IMR-90 (cell line): ENCODE measurements at regions not wholly inside any gene's neighbourhood (a gene's known extent, or its start where the extent isn't known, plus 50 kb on each side); places are given as distances from the start of the nearest gene placed in this dataset.

Experiments used
- ATAC-seq: fragments of 200-7000 bp; cut with Tn5 transposase; 2 replicates; pipeline ENCODE4 v1.9.1; 2020; ENCODE audit warnings: low read depth, mild to moderate bottlenecking, moderate library complexity
- BruUV-seq: library from RNA; stranded (reverse); fragments of 400-500 nt; replicated peaks from 2 replicates; lab custom pipeline; 2021; lab: Mats Ljungman, UMichigan
- CTCF ChIA-PET: fragments of 300-600 bp; formaldehyde crosslinking; extraction: SDS; loops from one replicate; lab custom pipeline; 2021; ENCODE audit warnings: antibody characterized with exemption; lab: Yijun Ruan, JAX
- POLR2A ChIA-PET: fragments of 300-600 bp; sonication (Branson Sonifier 250); formaldehyde crosslinking; loops from one replicate; lab custom pipeline; 2022; ENCODE audit warnings: antibody characterized with exemption; ENCODE audit not compliant: unreplicated experiment; lab: Charles Lee
- DNase-seq: peaks from one replicate; pipeline ENCODE4 v3.0.0; 2013
- H2AFZ ChIP-seq: replicated peaks from 2 replicates; pipeline ENCODE3; 2013; ENCODE audit warnings: low read length, mild to moderate bottlenecking; ENCODE audit not compliant: poor library complexity
- H2AK5ac ChIP-seq: 2 replicates; pipeline ENCODE4 v1.6.1; 2013; ENCODE audit warnings: low read depth, low read length, inconsistent platforms
- H2AK9ac ChIP-seq: replicated peaks from 2 replicates; pipeline ENCODE3; 2013; ENCODE audit warnings: mild to moderate bottlenecking, low read depth, low read length, moderate library complexity; ENCODE audit not compliant: poor library complexity
- H2BK120ac ChIP-seq: 2 replicates; pipeline ENCODE4 v1.6.1; 2013; ENCODE audit warnings: low read depth, low read length, inconsistent platforms
- H2BK15ac ChIP-seq: 3 replicates; pipeline ENCODE4 v1.6.1; 2013; ENCODE audit warnings: low read depth, low read length, inconsistent platforms
- H2BK20ac ChIP-seq: 2 replicates; pipeline ENCODE4 v1.6.1; 2013; ENCODE audit warnings: low read depth, mild to moderate bottlenecking, inconsistent platforms, low read length, moderate library complexity
- H2BK5ac ChIP-seq: 2 replicates; pipeline ENCODE4 v1.6.1; 2013; ENCODE audit warnings: mild to moderate bottlenecking, low read depth, low read length, inconsistent platforms; ENCODE audit not compliant: poor library complexity, severe bottlenecking
- H3K14ac ChIP-seq: replicated peaks from 2 replicates; pipeline ENCODE4 v1.6.1; 2013; ENCODE audit warnings: low read depth, low read length, inconsistent platforms
- H3K18ac ChIP-seq: 2 replicates; pipeline ENCODE4 v1.6.1; 2013; ENCODE audit warnings: low read depth, low read length, control low read depth
- H3K23ac ChIP-seq: 2 replicates; pipeline ENCODE4 v1.6.1; 2013; ENCODE audit warnings: low read depth, low read length, inconsistent platforms
- H3K27ac ChIP-seq: 2 replicates; pipeline ENCODE4 v1.5.1; 2013; ENCODE audit warnings: mild to moderate bottlenecking, control low read depth, low read length; ENCODE audit not compliant: insufficient read depth
- H3K27me3 ChIP-seq: 2 replicates; pipeline ENCODE4 v1.6.1; 2013; ENCODE audit warnings: low read length; ENCODE audit not compliant: control insufficient read depth, insufficient read depth
- H3K36me3 ChIP-seq: 2 replicates; pipeline ENCODE4 v1.6.1; 2013; ENCODE audit warnings: low read length, mixed read lengths; ENCODE audit not compliant: control insufficient read depth, insufficient read depth
- H3K4ac ChIP-seq: 2 replicates; pipeline ENCODE4 v1.6.1; 2013; ENCODE audit warnings: low read depth, low read length, inconsistent platforms
- H3K4me1 ChIP-seq: 2 replicates; pipeline ENCODE4 v1.6.1; 2013; ENCODE audit warnings: low read length, mixed read lengths; ENCODE audit not compliant: control insufficient read depth, insufficient read depth
- H3K4me2 ChIP-seq: 2 replicates; pipeline ENCODE4 v1.6.1; 2013; ENCODE audit warnings: low read depth, mild to moderate bottlenecking, control low read depth, low read length, moderate library complexity
- H3K4me3 ChIP-seq: 2 replicates; pipeline ENCODE4 v1.5.1; 2013; ENCODE audit warnings: low read depth, mild to moderate bottlenecking, control low read depth, low read length, moderate library complexity; ENCODE audit not compliant: insufficient read depth
- H3K56ac ChIP-seq: 2 replicates; pipeline ENCODE4 v1.6.1; 2013; ENCODE audit warnings: low read length, inconsistent platforms; ENCODE audit not compliant: insufficient read depth; ENCODE audit errors: extremely low read depth
- H3K79me1 ChIP-seq, 2 experiments: 2 replicates each; pipeline ENCODE4 v1.6.1; 2013; ENCODE audit warnings: low read length in 2 of 2, inconsistent platforms in 1 of 2, low read depth in 1 of 2
- H3K9ac ChIP-seq: 2 replicates; pipeline ENCODE4 v1.6.1; 2013; ENCODE audit warnings: low read depth, low read length, control low read depth
- H3K9me1 ChIP-seq: 2 replicates; pipeline ENCODE4 v1.6.1; 2013; ENCODE audit warnings: low read length, inconsistent platforms; ENCODE audit not compliant: insufficient read depth
- H3K9me3 ChIP-seq: 2 replicates; pipeline ENCODE4 v1.6.1; 2013; ENCODE audit warnings: low read length; ENCODE audit not compliant: control insufficient read depth, insufficient read depth
- H4K20me1 ChIP-seq: 2 replicates; pipeline ENCODE4 v1.6.1; 2013; ENCODE audit warnings: low read length, inconsistent platforms; ENCODE audit not compliant: insufficient read depth
- H4K5ac ChIP-seq: 2 replicates; pipeline ENCODE4 v1.6.1; 2013; ENCODE audit warnings: mild to moderate bottlenecking, low read depth, low read length, control low read depth
- H4K8ac ChIP-seq, 2 experiments: 2 replicates each; pipeline ENCODE4 v1.6.1; 2013; ENCODE audit warnings: low read depth in 2 of 2, low read length in 2 of 2, control low read depth in 1 of 2, inconsistent platforms in 1 of 2
- H4K91ac ChIP-seq: 2 replicates; pipeline ENCODE4 v1.6.1; 2013; ENCODE audit warnings: low read depth, low read length, inconsistent platforms; ENCODE audit not compliant: insufficient read depth
- BHLHE40 ChIP-seq: fragments of 150-350 bp; IDR thresholded peaks from 2 replicates; pipeline ENCODE4 v1.6.1; 2016; ENCODE audit warnings: mild to moderate bottlenecking, low read depth, low read length
- CEBPB ChIP-seq: IDR thresholded peaks from 2 replicates; pipeline ENCODE4 v1.6.1; 2012; ENCODE audit warnings: low read depth, low read length, improper control_type of control experiment
- CTCF ChIP-seq: conservative IDR thresholded peaks from 2 replicates; pipeline ENCODE4 v1.5.1; 2012; ENCODE audit warnings: mild to moderate bottlenecking, low read depth, low read length, improper control_type of control experiment
- ELK1 ChIP-seq: fragments of 150-350 bp; IDR thresholded peaks from 2 replicates; pipeline ENCODE4 v1.6.1; 2016; ENCODE audit warnings: low read depth, mild to moderate bottlenecking, low read length, moderate library complexity, borderline replicate concordance
- FOS ChIP-seq: fragments of 150-350 bp; IDR thresholded peaks from 2 replicates; pipeline ENCODE4 v1.6.1; 2016; ENCODE audit warnings: low read depth, low read length
- MAFK ChIP-seq: IDR thresholded peaks from 2 replicates; pipeline ENCODE4 v1.6.1; 2012; ENCODE audit warnings: low read depth, low read length, improper control_type of control experiment
- MAZ ChIP-seq: IDR thresholded peaks from 2 replicates; pipeline ENCODE4 v1.6.1; 2012; ENCODE audit warnings: low read depth, mild to moderate bottlenecking, low read length, improper control_type of control experiment, moderate library complexity, borderline replicate concordance
- MXI1 ChIP-seq: IDR thresholded peaks from 2 replicates; pipeline ENCODE4 v1.6.1; 2012; ENCODE audit warnings: low read depth, mild to moderate bottlenecking, low read length, moderate library complexity, borderline replicate concordance
- NFE2L2 ChIP-seq: fragments of 150-350 bp; IDR thresholded peaks from 2 replicates; pipeline ENCODE4 v1.6.1; 2016; ENCODE audit warnings: low read depth, mild to moderate bottlenecking, low read length
- POLR2A ChIP-seq: IDR thresholded peaks from 2 replicates; pipeline ENCODE4 v1.6.1; 2012; ENCODE audit warnings: mild to moderate bottlenecking, low read depth, low read length
- RCOR1 ChIP-seq: IDR thresholded peaks from 2 replicates; pipeline ENCODE4 v1.6.1; 2012; ENCODE audit warnings: mild to moderate bottlenecking, low read length, improper control_type of control experiment; ENCODE audit not compliant: insufficient replicate concordance
- RFX5 ChIP-seq: IDR thresholded peaks from 2 replicates; pipeline ENCODE4 v1.8.0; 2012; ENCODE audit warnings: low read depth, mild to moderate bottlenecking, low read length, moderate library complexity
- SMC3 ChIP-seq: fragments of 150-350 bp; IDR thresholded peaks from 2 replicates; pipeline ENCODE4 v1.6.1; 2016; ENCODE audit warnings: low read depth, mild to moderate bottlenecking, antibody characterized with exemption, low read length, moderate library complexity
- USF2 ChIP-seq: fragments of 150-350 bp; IDR thresholded peaks from 2 replicates; pipeline ENCODE4 v1.6.1; 2017; ENCODE audit warnings: mild to moderate bottlenecking, antibody characterized with exemption, low read length, low read depth
- WGBS, 2 experiments: methylation state at CpG; one replicate each; pipeline versions ENCODE4 v1.1.5 to v1.1.7; 2013; ENCODE audit warnings: missing lambda C conversion rate in 2 of 2; ENCODE audit not compliant: insufficient read length in 1 of 2; ENCODE audit errors: extremely low coverage in 2 of 2; 5-methylcytosine and 5-hydroxymethylcytosine counted together
- dilution Hi-C: fragments of 300-500 bp; cut with HindIII; formaldehyde crosslinking; loops from one replicate; pipeline ENCODE4 v1.14.3; 2018; ENCODE audit warnings: low sequenced_read_pairs; ENCODE audit not compliant: unreplicated experiment
- in situ Hi-C: fragments of 300-500 bp; cut with MboI; formaldehyde crosslinking; loops from 3 replicates; pipeline ENCODE4 v1.14.3; 2019; ENCODE audit warnings: low sequenced_read_pairs, inconsistent platforms, mixed read lengths
- intact Hi-C: fragments of 100-400 bp; cut with micrococcal nuclease; formaldehyde crosslinking; loops from 2 replicates; pipeline ENCODE4 v1.10.0; 2022

- ATAC-seq (no peak), DNase-seq (no peak)
- Histone ChIP-seq H3K9ac (no peak overlapping the region), H3K36me3 (no peaks in the 10 kb centered on the region), H3K27ac (no peak overlapping the region), H3K27me3 (no peaks in the 10 kb centered on the region), H3K23ac (no peak overlapping the region), H2BK15ac (no peak overlapping the region), H3K56ac (no peak overlapping the region), H2AK5ac (no peak overlapping the region), H4K5ac (no peak overlapping the region), H3K79me1 (no peaks in the 10 kb centered on the region), H2BK20ac (no peak overlapping the region), H3K14ac (no peak overlapping the region), H3K4me2 (no peak overlapping the region), H3K9me1 (peaks cover 11% of the 10 kb centered on the region), H4K20me1 (no peaks in the 10 kb centered on the region), H3K4ac (no peak overlapping the region), H2BK120ac (peak overlapping the region; percentile 10; the same call in 1 of the 2 replicates), H3K4me3 (no peak overlapping the region), H3K4me1 (peaks cover 19% of the 10 kb centered on the region), H4K8ac (no peak overlapping the region), H4K91ac (no peak overlapping the region), H2AK9ac (no peak overlapping the region), H2BK5ac (no peak overlapping the region), H3K18ac (no peak overlapping the region), H2AFZ (no peak overlapping the region), H3K9me3 (no peaks in the 10 kb centered on the region)
- CTCF ChIA-PET: interaction anchor here (0.6 kb wide), 1 partner anchor 218 kb away, joined by 4 read pairs; no protein-coding TSS in a partner anchor
- no TSS peak for BruUV-seq
- intact Hi-C loops: no loop called here
- dilution Hi-C loops: no loop called here
- POLR2A ChIA-PET: no interaction called here
- in situ Hi-C loops: no loop called here
- TF ChIP-seq NFE2L2: no peak
- no peak for TF ChIP-seq SMC3
- no peak for TF ChIP-seq ELK1
- TF ChIP-seq POLR2A: no peak
- no peak for TF ChIP-seq CEBPB
- no peak for TF ChIP-seq RFX5
- TF ChIP-seq MXI1: no peak
- TF ChIP-seq RCOR1: no peak
- TF ChIP-seq USF2: no peak
- TF ChIP-seq MAFK: no peak
- TF ChIP-seq CTCF: no peak
- no peak for TF ChIP-seq MAZ
- no peak for TF ChIP-seq BHLHE40
- no peak for TF ChIP-seq FOS
- no CpG with 5 or more reads among the region's 2 CpGs for WGBS, 2 experiments
Observed at GRCh38 chr3:177833332-177833731, 636.0 kb upstream of the TBL1XR1 start.
